DND-41 (cell line): ENCODE measurements at regions not wholly inside any gene's neighbourhood (a gene's known extent, or its start where the extent isn't known, plus 50 kb on each side); places are given as distances from the start of the nearest gene placed in this dataset.

ENCODE experiments used
- CTCF ChIP-seq: IDR thresholded peaks from 2 replicates; pipeline ENCODE4 v1.5.1; 2012; ENCODE audit warnings: borderline replicate concordance, low read length, moderate library complexity, mild to moderate bottlenecking; ENCODE audit not compliant: poor library complexity, severe bottlenecking; ENCODE audit errors: extremely low read depth
- EZH2 ChIP-seq: IDR thresholded peaks from 3 replicates; pipeline ENCODE4 v1.6.1; 2012; ENCODE audit warnings: borderline replicate concordance, low read depth, mild to moderate bottlenecking, moderate library complexity, low read length, inconsistent platforms; ENCODE audit not compliant: severe bottlenecking

GRCh38 chr1:56336982-56337381, 242.4 kb downstream of the PLPP3 start:
- TF ChIP-seq CTCF: no peak
- no peak for TF ChIP-seq EZH2
